ENCODE measurements at regions not wholly inside any gene's neighbourhood (a gene's known extent, or its start where the extent isn't known, plus 50 kb on each side); places are given as distances from the start of the nearest gene placed in this dataset.

DNA sequence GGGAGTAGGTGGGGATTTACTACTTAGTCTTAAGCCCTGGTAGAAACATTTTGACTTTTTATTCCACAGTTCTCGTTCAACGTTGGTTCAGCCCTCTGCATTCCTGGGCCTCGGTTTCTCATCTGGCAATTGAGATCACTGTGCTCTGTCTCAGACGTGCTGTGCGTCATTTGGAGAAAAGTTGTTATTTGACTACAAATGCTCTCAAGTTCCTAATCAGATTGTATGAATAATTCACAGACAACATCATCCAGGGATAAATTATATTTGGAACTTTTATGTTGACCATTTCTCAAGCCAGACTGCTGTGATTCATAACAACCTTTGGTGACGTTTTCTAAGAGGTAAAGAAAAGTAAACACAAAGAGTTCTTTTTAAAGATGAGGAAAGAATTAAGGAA lies 69.2 kb downstream of the BLID start:
- WGBS, 4 donors: 90 to 94% (median 92%) methylated on average over 6 of the region's 6 CpGs
- Histone ChIP-seq H3K9me3 (peaks cover 0 to 3% (median 0%) of the 10 kb centered on the region in 12 donors), H3K36me3 (no peaks in the 10 kb centered on the region), H3K4me1 (no peaks in the 10 kb centered on the region), H3K27ac (no peak overlapping the region), H3K4me3 (no peak overlapping the region), H3K27me3 (no peaks in the 10 kb centered on the region)
- intact Hi-C loops (cut with DNase I): no loop called here
- no peak for TF ChIP-seq POLR2A (IDR thresholded peaks at IDR 0.05)
- TF ChIP-seq, protein P1, sequence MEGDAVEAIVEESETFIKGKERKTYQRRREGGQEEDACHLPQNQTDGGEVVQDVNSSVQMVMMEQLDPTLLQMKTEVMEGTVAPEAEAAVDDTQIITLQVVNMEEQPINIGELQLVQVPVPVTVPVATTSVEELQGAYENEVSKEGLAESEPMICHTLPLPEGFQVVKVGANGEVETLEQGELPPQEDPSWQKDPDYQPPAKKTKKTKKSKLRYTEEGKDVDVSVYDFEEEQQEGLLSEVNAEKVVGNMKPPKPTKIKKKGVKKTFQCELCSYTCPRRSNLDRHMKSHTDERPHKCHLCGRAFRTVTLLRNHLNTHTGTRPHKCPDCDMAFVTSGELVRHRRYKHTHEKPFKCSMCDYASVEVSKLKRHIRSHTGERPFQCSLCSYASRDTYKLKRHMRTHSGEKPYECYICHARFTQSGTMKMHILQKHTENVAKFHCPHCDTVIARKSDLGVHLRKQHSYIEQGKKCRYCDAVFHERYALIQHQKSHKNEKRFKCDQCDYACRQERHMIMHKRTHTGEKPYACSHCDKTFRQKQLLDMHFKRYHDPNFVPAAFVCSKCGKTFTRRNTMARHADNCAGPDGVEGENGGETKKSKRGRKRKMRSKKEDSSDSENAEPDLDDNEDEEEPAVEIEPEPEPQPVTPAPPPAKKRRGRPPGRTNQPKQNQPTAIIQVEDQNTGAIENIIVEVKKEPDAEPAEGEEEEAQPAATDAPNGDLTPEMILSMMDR (IDR thresholded peaks at IDR 0.05): no peak
- ATAC-seq (no peak), DNase-seq (no peak)

DNA sequence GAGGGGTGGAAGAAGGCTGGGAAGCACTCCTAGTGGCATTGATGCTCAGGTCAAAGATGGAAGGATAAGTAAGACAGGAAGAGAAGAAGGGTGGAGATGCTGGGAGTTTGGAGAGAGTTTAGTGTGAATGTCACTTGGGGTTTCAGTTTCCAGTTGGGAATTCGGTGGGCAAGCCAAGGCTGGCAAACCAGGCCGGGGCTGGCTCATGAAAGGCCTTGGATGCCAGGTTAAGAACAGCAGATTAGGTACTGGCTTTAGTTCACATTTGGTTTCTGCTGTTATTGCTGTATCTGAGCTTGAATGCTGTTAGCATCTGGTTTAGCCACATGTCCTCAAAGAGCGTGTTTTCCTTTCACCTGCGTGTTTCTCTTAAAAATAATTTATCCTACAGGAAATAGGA lies 69.6 kb downstream of the BLID start:
- intact Hi-C loops (cut with DNase I): no loop called here
- 61 to 85% (median 74%) methylated on average over 4 of the region's 4 CpGs for WGBS, 4 donors
- H3K4me3 ChIP-seq: no peak overlapping the region
- no peak overlapping the region for H3K27ac ChIP-seq
- no peak for ATAC-seq
- no peaks in the 10 kb centered on the region for H3K27me3 ChIP-seq
- TF ChIP-seq, protein P1 (IDR thresholded peaks at IDR 0.05): no peak
- TF ChIP-seq POLR2A (IDR thresholded peaks at IDR 0.05): no peak
- no peaks in the 10 kb centered on the region for H3K4me1 ChIP-seq
- no peak for DNase-seq
- no peaks in the 10 kb centered on the region for H3K36me3 ChIP-seq
- H3K9me3 ChIP-seq: no peaks in the 10 kb centered on the region

DNA sequence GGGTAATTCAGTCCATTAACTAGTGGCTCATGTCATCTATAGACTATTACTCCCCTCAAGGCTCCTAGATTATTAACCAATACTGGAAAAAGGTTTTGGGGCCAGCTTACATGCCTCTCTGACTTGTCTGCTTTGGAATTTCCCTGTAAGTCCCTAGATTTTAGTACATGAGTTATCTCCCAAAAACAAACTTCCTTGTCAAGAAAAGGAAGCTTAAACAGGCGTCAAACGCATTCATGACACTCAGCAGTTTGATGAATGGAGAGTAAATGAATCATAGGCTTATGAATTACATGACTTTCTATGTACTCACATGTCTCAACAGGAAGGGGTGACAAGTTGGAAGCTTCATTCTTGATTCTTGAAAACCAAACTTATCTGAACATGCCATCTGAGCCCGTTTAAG lies 70.8 kb downstream of the BLID start:
- Histone ChIP-seq H3K4me1 (no peaks in the 10 kb centered on the region), H3K27ac (no peak overlapping the region), H3K27me3 (no peaks in the 10 kb centered on the region), H3K4me3 (no peak overlapping the region), H3K9me3 (no peaks in the 10 kb centered on the region), H3K36me3 (no peaks in the 10 kb centered on the region)
- TF ChIP-seq POLR2A (IDR thresholded peaks at IDR 0.05): no peak
- TF ChIP-seq, protein P1 (IDR thresholded peaks at IDR 0.05): no peak
- ATAC-seq (no peak), DNase-seq (no peak)
- WGBS, 4 donors: 37 to 50% (median 41%) methylated on average over 3 of the region's 3 CpGs
- intact Hi-C loops (cut with DNase I): no loop called here

DNA sequence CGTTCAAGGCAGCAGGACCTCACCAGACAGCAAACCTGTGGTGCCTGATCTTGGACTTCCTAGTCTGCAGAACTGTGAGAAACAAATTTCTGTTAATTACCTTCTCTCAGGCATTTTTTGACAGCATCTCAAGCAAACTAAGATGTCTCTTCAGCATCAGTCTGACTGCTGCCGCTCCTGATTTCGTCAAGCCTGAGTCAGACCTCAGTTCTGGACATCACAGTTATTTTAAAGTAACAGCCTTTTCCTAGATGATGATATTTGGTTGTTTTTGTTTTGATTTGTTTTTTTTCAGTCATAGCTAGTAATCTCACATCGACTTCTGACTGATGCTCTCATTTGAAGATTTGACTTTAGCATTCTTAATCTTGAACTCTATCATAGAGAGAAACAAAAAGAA lies 71.9 kb downstream of the BLID start:
- TF ChIP-seq, protein P1 (IDR thresholded peaks at IDR 0.05): no peak
- TF ChIP-seq POLR2A (IDR thresholded peaks at IDR 0.05): no peak
- DNase-seq (no peak), ATAC-seq (no peak)
- 66 to 73% (median 69%) methylated on average over 4 of the region's 4 CpGs for WGBS, 4 donors
- H3K9me3 ChIP-seq: no peaks in the 10 kb centered on the region
- H3K4me1 ChIP-seq: no peaks in the 10 kb centered on the region
- no peaks in the 10 kb centered on the region for H3K27me3 ChIP-seq
- intact Hi-C loops (cut with DNase I): no loop called here
- no peaks in the 10 kb centered on the region for H3K36me3 ChIP-seq
- H3K27ac ChIP-seq: no peak overlapping the region
- no peak overlapping the region for H3K4me3 ChIP-seq
